GM12878 (cell line): ENCODE measurements at regions not wholly inside any gene's neighbourhood (a gene's known extent, or its start where the extent isn't known, plus 50 kb on each side); places are given as distances from the start of the nearest gene placed in this dataset.

Source experiments
- EZH2 ChIP-seq: IDR thresholded peaks from 2 replicates; pipeline ENCODE4 v1.6.1; 2012; ENCODE audit warnings: low read depth, mild to moderate bottlenecking, control low read depth, inconsistent platforms, low read length, borderline replicate concordance; ENCODE audit not compliant: control insufficient read depth
- GABPA ChIP-seq: IDR thresholded peaks from 2 replicates; pipeline ENCODE4 v1.6.1; 2014; ENCODE audit warnings: antibody characterized with exemption, low read depth, mild to moderate bottlenecking, inconsistent platforms
- MYC ChIP-seq: IDR thresholded peaks from 2 replicates; pipeline ENCODE4 v1.6.1; 2011; ENCODE audit warnings: mild to moderate bottlenecking, low read length, moderate library complexity, inconsistent platforms; ENCODE audit not compliant: insufficient read depth, insufficient replicate concordance, insufficient read length, severe bottlenecking
- NFIC ChIP-seq: IDR thresholded peaks from 2 replicates; pipeline ENCODE4 v1.6.1; 2012; ENCODE audit warnings: low read depth, mild to moderate bottlenecking, inconsistent platforms, low read length, moderate library complexity
- PAX5 ChIP-seq: IDR thresholded peaks from 2 replicates; pipeline ENCODE4 v1.6.1; 2011; ENCODE audit warnings: low read depth, low read length, borderline replicate concordance
- POLR2AphosphoS5 ChIP-seq: IDR thresholded peaks from 2 replicates; pipeline ENCODE4 v1.6.1; 2011; ENCODE audit warnings: mild to moderate bottlenecking, low read length, inconsistent platforms
- RELA ChIP-seq: fragments of 450-650 bp; IDR thresholded peaks from 2 replicates; pipeline ENCODE4 v1.8.0; 2014; ENCODE audit warnings: borderline replicate concordance; ENCODE audit not compliant: partially characterized antibody
- SP1 ChIP-seq: IDR thresholded peaks from one replicate; pipeline ENCODE4 v1.6.1; 2011; ENCODE audit warnings: low read depth, low read length
- SUZ12 ChIP-seq: fragments of 200-600 bp; sonication (generic); IDR thresholded peaks from one replicate; pipeline ENCODE4 v1.6.1; 2018; ENCODE audit warnings: antibody characterized with exemption, mild to moderate bottlenecking; ENCODE audit not compliant: unreplicated experiment
- TF ChIP-seq, protein P1 (sequence below): fragments of 450-650 bp; IDR thresholded peaks from 2 replicates; pipeline ENCODE4 v1.6.1; 2018; ENCODE audit warnings: borderline replicate concordance, mild to moderate bottlenecking; ENCODE audit not compliant: partially characterized antibody
- TF ChIP-seq, protein P2 (sequence below): IDR thresholded peaks from 2 replicates; pipeline ENCODE4 v1.6.1; 2012; ENCODE audit warnings: low read depth, low read length, improper control_type of control experiment
- TF ChIP-seq, protein P3 (sequence below): fragments of 450-650 bp; IDR thresholded peaks from 2 replicates; pipeline ENCODE4 v1.6.1; 2017; ENCODE audit warnings: mild to moderate bottlenecking
- TF ChIP-seq, protein P4 (sequence below), 3 experiments: IDR thresholded peaks in 2 of 3; conservative IDR thresholded peaks in 1 of 3; 2 replicates each; pipeline ENCODE4 v1.5.1; 2011; ENCODE audit warnings: low read depth in 3 of 3, low read length in 3 of 3, mild to moderate bottlenecking in 3 of 3, control low read depth in 2 of 3, moderate library complexity in 2 of 3, inconsistent platforms in 1 of 3, mixed read lengths in 1 of 3; ENCODE audit not compliant: control insufficient read depth in 2 of 3, insufficient read depth in 1 of 3; ENCODE audit errors: extremely low read depth in 1 of 3

DNA sequence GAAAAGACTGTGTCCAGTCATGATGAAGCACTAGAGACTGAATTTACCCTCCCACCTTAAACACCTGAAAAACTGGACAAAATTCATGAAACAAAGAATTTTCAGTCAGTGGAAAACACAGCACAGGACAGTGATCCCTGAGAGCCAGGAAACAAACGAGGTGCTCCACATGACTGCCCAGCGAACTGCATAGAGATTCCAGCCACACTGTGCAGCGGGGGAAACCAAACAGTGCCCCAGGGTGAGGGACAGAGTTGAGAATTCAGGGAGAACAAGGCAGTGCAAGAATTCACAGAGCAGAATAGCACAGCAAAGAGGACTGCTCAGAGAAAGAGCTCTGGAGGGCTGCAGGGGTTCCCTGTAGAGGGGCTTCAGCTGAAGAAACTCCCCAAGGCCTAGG is 55.5 kb upstream of the SEC24B start:
- TF ChIP-seq EZH2 = no peak
- TF ChIP-seq NFIC = no peak
- no peak for TF ChIP-seq POLR2AphosphoS5
- TF ChIP-seq, protein P1, sequence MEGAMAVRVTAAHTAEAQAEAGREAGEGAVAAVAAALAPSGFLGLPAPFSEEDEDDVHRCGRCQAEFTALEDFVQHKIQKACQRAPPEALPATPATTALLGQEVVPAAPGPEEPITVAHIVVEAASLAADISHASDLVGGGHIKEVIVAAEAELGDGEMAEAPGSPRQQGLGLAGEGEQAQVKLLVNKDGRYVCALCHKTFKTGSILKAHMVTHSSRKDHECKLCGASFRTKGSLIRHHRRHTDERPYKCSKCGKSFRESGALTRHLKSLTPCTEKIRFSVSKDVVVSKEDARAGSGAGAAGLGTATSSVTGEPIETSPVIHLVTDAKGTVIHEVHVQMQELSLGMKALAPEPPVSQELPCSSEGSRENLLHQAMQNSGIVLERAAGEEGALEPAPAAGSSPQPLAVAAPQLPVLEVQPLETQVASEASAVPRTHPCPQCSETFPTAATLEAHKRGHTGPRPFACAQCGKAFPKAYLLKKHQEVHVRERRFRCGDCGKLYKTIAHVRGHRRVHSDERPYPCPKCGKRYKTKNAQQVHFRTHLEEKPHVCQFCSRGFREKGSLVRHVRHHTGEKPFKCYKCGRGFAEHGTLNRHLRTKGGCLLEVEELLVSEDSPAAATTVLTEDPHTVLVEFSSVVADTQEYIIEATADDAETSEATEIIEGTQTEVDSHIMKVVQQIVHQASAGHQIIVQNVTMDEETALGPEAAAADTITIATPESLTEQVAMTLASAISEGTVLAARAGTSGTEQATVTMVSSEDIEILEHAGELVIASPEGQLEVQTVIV = no peak
- no peak for TF ChIP-seq PAX5
- TF ChIP-seq, protein P2, sequence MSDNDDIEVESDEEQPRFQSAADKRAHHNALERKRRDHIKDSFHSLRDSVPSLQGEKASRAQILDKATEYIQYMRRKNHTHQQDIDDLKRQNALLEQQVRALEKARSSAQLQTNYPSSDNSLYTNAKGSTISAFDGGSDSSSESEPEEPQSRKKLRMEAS = no peak
- no peak for TF ChIP-seq SP1
- TF ChIP-seq SUZ12 = no peak
- no peak for TF ChIP-seq GABPA
- TF ChIP-seq, protein P3, sequence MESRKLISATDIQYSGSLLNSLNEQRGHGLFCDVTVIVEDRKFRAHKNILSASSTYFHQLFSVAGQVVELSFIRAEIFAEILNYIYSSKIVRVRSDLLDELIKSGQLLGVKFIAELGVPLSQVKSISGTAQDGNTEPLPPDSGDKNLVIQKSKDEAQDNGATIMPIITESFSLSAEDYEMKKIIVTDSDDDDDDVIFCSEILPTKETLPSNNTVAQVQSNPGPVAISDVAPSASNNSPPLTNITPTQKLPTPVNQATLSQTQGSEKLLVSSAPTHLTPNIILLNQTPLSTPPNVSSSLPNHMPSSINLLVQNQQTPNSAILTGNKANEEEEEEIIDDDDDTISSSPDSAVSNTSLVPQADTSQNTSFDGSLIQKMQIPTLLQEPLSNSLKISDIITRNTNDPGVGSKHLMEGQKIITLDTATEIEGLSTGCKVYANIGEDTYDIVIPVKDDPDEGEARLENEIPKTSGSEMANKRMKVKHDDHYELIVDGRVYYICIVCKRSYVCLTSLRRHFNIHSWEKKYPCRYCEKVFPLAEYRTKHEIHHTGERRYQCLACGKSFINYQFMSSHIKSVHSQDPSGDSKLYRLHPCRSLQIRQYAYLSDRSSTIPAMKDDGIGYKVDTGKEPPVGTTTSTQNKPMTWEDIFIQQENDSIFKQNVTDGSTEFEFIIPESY = no peak
- no peak for TF ChIP-seq MYC
- TF ChIP-seq, protein P4, sequence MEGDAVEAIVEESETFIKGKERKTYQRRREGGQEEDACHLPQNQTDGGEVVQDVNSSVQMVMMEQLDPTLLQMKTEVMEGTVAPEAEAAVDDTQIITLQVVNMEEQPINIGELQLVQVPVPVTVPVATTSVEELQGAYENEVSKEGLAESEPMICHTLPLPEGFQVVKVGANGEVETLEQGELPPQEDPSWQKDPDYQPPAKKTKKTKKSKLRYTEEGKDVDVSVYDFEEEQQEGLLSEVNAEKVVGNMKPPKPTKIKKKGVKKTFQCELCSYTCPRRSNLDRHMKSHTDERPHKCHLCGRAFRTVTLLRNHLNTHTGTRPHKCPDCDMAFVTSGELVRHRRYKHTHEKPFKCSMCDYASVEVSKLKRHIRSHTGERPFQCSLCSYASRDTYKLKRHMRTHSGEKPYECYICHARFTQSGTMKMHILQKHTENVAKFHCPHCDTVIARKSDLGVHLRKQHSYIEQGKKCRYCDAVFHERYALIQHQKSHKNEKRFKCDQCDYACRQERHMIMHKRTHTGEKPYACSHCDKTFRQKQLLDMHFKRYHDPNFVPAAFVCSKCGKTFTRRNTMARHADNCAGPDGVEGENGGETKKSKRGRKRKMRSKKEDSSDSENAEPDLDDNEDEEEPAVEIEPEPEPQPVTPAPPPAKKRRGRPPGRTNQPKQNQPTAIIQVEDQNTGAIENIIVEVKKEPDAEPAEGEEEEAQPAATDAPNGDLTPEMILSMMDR (IDR thresholded peaks at IDR 0.05 in 2 of 3, conservative IDR thresholded peaks at IDR 0.05 in 1 of 3; ENCODE audit: control insufficient read depth in 2 of 3, extremely low read depth in 1 of 3, insufficient read depth in 1 of 3, low read depth in 3 of 3, low read length in 3 of 3) = no peak
- TF ChIP-seq RELA = no peak
